ENCODE measurements at regions not wholly inside any gene's neighbourhood (a gene's known extent, or its start where the extent isn't known, plus 50 kb on each side); places are given as distances from the start of the nearest gene placed in this dataset.
"Not testable (repeated sequence)": the region's sequence is repeated elsewhere in the genome, so short reads cannot be mapped to it uniquely, and the experiment has no call there.

DNA sequence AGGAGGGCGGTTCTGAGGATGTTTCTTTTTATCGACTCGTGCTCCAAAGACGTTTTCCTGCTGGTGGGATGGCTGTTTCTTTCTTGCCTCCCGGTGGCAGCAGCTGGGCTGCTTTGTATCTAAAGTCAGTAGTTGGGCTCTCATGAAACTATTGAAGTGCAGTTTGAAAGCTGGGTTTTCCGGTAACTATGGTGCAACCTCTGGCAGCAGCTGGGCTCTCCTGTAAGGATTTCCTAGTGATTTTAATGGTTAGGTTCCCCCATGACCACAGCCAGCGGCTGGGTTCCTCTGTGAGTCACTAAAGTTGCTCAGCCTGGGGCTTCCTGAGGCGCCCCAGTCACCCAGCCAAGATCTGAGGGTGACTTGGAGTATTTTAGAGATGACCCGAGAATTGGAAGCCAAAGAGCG is 87.9 kb downstream of the NPIPB11 start:
- not testable (repeated sequence) for TF ChIP-seq CTCF (IDR thresholded peaks at IDR 0.05; ENCODE audit: poor library complexity, severe bottlenecking); REST (IDR thresholded peaks at IDR 0.05; ENCODE audit: borderline replicate concordance); POLR2AphosphoS5 (IDR thresholded peaks at IDR 0.05); EP300 (conservative IDR thresholded peaks at IDR 0.05; ENCODE audit: poor library complexity, severe bottlenecking); SMC3 (conservative IDR thresholded peaks at IDR 0.05; ENCODE audit: poor library complexity); EZH2 (IDR thresholded peaks at IDR 0.05; ENCODE audit: borderline replicate concordance, insufficient read depth, low read length, poor library complexity, severe bottlenecking); MXI1 (conservative IDR thresholded peaks at IDR 0.05; ENCODE audit: poor library complexity, severe bottlenecking)
